Endothelial cell of umbilical vein (primary cell): ENCODE measurements at regions not wholly inside any gene's neighbourhood (a gene's known extent, or its start where the extent isn't known, plus 50 kb on each side); places are given as distances from the start of the nearest gene placed in this dataset.

ENCODE experiments used
- CTCF ChIP-seq, 2 donors: IDR thresholded peaks; 1 replicate in 1 of 2; 2 replicates in 1 of 2; pipeline ENCODE4 v1.5.1; 2011; ENCODE audit warnings: low read length in 2 of 2, mild to moderate bottlenecking in 2 of 2, moderate library complexity in 2 of 2, control low read depth in 1 of 2, inconsistent platforms in 1 of 2, low read depth in 1 of 2; ENCODE audit not compliant: insufficient read depth in 1 of 2; ENCODE audit errors: extremely low read depth in 1 of 2
- EZH2 ChIP-seq: IDR thresholded peaks from 2 replicates; pipeline ENCODE4 v1.6.1; 2012; ENCODE audit warnings: borderline replicate concordance, low read depth, mild to moderate bottlenecking, moderate library complexity, low read length, inconsistent platforms; ENCODE audit not compliant: severe bottlenecking
- JUN ChIP-seq: IDR thresholded peaks from 2 replicates; pipeline ENCODE4 v1.6.1; 2011; ENCODE audit warnings: borderline replicate concordance, low read depth; ENCODE audit not compliant: insufficient read length, insufficient read depth
- POLR2A ChIP-seq: IDR thresholded peaks from 2 replicates; pipeline ENCODE4 v1.6.1; 2012; ENCODE audit warnings: low read depth, mild to moderate bottlenecking, control low read depth, low read length

DNA sequence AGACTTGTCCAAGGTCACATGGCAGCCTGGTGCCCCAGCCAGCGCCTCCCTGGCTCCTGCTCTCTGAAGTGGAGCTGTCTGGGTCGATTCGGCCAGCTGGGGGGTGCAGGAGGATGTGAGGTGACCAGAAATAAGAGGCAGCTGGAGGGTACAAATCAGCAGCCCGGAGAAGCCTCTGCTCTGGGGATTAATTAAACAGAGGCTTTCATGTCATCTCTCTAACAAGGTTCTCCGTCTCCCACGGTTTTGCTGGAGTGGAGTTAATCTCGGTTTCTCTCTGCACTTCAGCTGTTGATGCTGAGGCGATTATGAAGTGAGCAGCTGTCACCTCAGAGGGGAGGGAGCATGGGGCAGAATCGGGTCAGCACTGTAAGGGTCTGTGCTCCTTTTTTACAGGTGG is 236.8 kb downstream of the TLE3 start:
- TF ChIP-seq CTCF (IDR thresholded peaks at IDR 0.05; ENCODE audit: extremely low read depth in 1 of 2, insufficient read depth in 1 of 2, low read depth in 1 of 2, low read length in 2 of 2) (no peak), EZH2 (no peak), POLR2A (no peak), JUN (no peak)
